Naive B cell (primary cell): ENCODE measurements at regions not wholly inside any gene's neighbourhood (a gene's known extent, or its start where the extent isn't known, plus 50 kb on each side); places are given as distances from the start of the nearest gene placed in this dataset.
"Not testable (repeated sequence)": the region's sequence is repeated elsewhere in the genome, so short reads cannot be mapped to it uniquely, and the experiment has no call there.

ENCODE experiments used
- ATAC-seq, 2 donors: fragments of 150-1000 bp; cut with Tn5 transposase; 2 replicates each; pipeline ENCODE4 v1.10.0; 2021; ENCODE audit warnings: low read depth in 2 of 2, mild to moderate bottlenecking in 2 of 2, moderate library complexity in 2 of 2
- DNase-seq: peaks from one replicate; pipeline ENCODE4 v3.0.0; 2022
- H3K27ac Mint-ChIP-seq, 6 donors: one replicate each; pipeline ENCODE4 v1.8.0; 2020 to 2022; ENCODE audit warnings: mild to moderate bottlenecking in 6 of 6, mixed read lengths in 6 of 6, moderate library complexity in 5 of 6, inconsistent platforms in 2 of 6
- H3K27me3 Mint-ChIP-seq, 3 donors: one replicate each; pipeline ENCODE4 v1.8.0; 2021 to 2022; ENCODE audit warnings: mixed read lengths in 3 of 3, mild to moderate bottlenecking in 1 of 3
- H3K36me3 Mint-ChIP-seq, 2 donors: one replicate each; pipeline ENCODE4 v1.8.0; 2020 to 2022; ENCODE audit warnings: mixed read lengths in 2 of 2, inconsistent platforms in 1 of 2, mild to moderate bottlenecking in 1 of 2
- H3K4me1 Mint-ChIP-seq, 3 donors: one replicate each; pipeline ENCODE4 v1.8.0; 2020 to 2022; ENCODE audit warnings: mixed read lengths in 3 of 3, inconsistent platforms in 1 of 3, mild to moderate bottlenecking in 1 of 3, moderate library complexity in 1 of 3
- H3K4me3 Mint-ChIP-seq, 8 donors: one replicate each; pipeline ENCODE4 v1.8.0; 2020 to 2022; ENCODE audit warnings: mild to moderate bottlenecking in 8 of 8, mixed read lengths in 8 of 8, moderate library complexity in 8 of 8, inconsistent platforms in 2 of 8
- H3K9me3 Mint-ChIP-seq, 7 donors: one replicate each; pipeline ENCODE4 v1.8.0; 2020 to 2022; ENCODE audit warnings: mixed read lengths in 7 of 7, mild to moderate bottlenecking in 5 of 7, inconsistent platforms in 2 of 7, moderate library complexity in 1 of 7

DNA sequence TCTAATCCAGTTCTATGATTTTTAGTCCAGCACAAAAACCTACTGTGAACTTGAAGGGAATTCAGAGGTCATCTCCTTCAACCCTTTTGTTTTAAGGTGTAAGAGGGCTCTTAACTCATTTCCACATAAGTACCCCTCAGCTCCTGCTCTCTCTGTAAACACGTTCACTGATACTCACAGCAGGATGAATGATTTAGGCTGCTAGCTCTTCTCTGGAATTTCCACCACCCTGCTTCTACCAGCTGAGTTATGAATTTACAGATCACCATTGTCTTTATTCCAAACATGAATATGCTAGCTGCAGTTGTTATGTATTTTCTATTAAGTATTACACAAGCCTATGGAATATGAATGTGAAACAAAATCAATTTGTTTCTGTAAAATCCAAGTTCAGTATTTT is 101.3 kb upstream of the NANOGP8 start:
- H3K4me1 Mint-ChIP-seq: no peaks in the 10 kb centered on the region
- no peak overlapping the region for H3K27ac Mint-ChIP-seq
- peaks cover under 1 to 16% (median 8%) of the 10 kb centered on the region in 7 donors for H3K9me3 Mint-ChIP-seq
- H3K4me3 Mint-ChIP-seq: no peak overlapping the region
- peaks cover 0 to 4% (median 0%) of the 10 kb centered on the region in 3 donors for H3K27me3 Mint-ChIP-seq
- peaks cover 3 to 14% of the 10 kb centered on the region in 2 donors for H3K36me3 Mint-ChIP-seq
- no peak for DNase-seq
- ATAC-seq: no peak

DNA sequence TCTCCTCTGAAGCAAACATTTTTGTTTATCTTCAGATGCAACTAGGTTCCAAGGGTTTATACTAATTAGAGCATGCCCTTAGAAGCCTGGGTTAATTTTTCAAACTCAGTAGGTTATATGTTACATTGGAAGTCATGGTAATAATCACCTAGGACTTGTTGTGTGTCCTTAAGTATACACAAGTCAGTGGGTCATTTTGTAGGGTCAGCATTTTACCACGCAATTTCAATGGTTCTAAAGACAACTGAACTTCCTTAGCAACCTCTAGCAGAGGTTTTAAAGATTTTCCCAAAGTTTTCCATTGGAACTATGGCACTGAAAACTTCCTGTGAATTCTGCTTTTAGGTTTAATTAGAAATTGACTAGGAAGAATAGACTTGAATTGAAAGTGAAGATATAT is 99.6 kb upstream of the NANOGP8 start:
- Mint-ChIP-seq H3K4me3 (no peak overlapping the region), H3K9me3 (peaks cover 0 to 2% (median 0%) of the 10 kb centered on the region in 7 donors), H3K4me1 (no peaks in the 10 kb centered on the region), H3K27ac (no peak overlapping the region), H3K36me3 (peaks cover 0 to under 1% of the 10 kb centered on the region in 2 donors), H3K27me3 (peaks cover 0 to 4% (median 0%) of the 10 kb centered on the region in 3 donors)
- ATAC-seq: no peak
- DNase-seq: no peak

DNA sequence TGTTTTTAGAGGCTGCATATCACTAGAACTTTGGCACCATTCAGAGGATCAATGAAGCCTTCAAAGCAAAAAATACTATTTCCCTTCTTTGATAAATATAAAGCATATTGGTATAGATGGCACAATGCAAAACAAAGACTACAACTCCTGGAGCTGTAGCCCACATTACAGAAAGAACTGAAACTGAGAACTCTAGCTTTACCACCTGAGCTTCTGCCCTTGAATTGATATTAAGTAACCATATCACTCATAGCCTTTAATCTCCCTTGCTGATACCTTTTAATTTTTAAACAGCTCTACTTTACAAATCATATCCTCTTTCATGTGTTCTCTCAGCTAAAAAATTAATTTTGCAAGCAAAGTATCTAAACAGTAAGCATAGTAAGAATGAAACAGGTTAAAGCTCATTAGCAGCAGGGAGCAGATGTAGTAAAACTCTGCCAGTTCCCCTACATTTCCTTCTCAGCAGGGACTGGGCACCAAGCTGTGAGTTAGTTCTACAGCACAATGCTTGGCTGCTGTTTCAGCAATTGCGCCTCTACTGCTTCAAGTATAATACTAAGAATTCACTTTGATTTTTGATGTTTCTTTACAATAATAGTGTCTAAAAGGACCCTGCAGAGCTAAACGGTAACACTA is 97.9 kb upstream of the NANOGP8 start:
- Mint-ChIP-seq H3K4me3 (no peak overlapping the region), H3K4me1 (no peaks in the 10 kb centered on the region), H3K9me3 (no peaks in the 10 kb centered on the region), H3K27me3 (no peaks in the 10 kb centered on the region), H3K27ac (no peak overlapping the region), H3K36me3 (no peaks in the 10 kb centered on the region)
- ATAC-seq (no peak), DNase-seq (no peak)

DNA sequence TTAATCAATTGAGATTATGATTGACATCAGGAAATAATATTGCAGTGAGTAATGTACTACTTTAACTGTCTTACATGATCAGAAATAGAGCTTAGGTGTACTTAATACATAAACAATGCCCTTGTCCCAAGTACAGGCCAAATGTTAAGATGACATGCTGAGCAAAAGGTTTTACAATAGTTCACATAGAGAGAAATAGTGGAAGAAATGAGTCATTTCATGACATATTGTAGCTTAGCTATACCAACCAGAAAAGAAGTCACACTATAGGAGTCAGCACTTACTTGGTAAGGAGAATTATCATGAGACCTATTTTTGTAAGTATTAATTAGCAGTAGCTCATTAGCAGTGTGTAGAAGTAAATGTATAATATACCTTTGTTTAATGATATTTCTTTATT is 96.4 kb upstream of the NANOGP8 start:
- Mint-ChIP-seq H3K4me3 (no peak overlapping the region), H3K27me3 (no peaks in the 10 kb centered on the region)

DNA sequence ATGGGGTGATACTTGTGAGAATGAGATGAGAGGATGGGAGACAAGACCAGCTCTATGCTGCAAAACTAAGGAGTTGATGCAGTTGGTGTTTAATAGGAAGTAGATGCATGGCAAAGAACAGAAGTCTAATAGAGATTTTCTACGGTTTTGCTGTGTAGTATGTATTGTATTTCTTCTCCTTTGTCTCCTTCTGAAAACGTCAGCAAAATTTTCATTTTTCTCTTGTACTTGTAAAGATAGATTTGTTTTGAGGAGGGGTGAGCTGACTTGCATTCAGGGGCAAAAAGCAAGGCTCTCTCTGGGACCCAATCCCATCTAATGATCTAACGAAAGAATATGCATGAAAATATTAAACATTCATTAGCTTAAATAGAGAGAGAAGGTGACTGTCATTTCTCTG is 94.6 kb upstream of the NANOGP8 start:
- DNase-seq (no peak), ATAC-seq (no peak)
- no peaks in the 10 kb centered on the region for H3K9me3 Mint-ChIP-seq
- no peak overlapping the region for H3K4me3 Mint-ChIP-seq
- no peaks in the 10 kb centered on the region for H3K27me3 Mint-ChIP-seq
- H3K4me1 Mint-ChIP-seq: no peaks in the 10 kb centered on the region
- H3K27ac Mint-ChIP-seq: no peak overlapping the region
- no peaks in the 10 kb centered on the region for H3K36me3 Mint-ChIP-seq

More for the DNA sequence above, 96.4 kb upstream of the NANOGP8 start:
- no peaks in the 10 kb centered on the region for H3K4me1 Mint-ChIP-seq
- H3K36me3 Mint-ChIP-seq: no peaks in the 10 kb centered on the region
- ATAC-seq: no peak
- no peak overlapping the region for H3K27ac Mint-ChIP-seq
- H3K9me3 Mint-ChIP-seq: no peaks in the 10 kb centered on the region
- no peak for DNase-seq

DNA sequence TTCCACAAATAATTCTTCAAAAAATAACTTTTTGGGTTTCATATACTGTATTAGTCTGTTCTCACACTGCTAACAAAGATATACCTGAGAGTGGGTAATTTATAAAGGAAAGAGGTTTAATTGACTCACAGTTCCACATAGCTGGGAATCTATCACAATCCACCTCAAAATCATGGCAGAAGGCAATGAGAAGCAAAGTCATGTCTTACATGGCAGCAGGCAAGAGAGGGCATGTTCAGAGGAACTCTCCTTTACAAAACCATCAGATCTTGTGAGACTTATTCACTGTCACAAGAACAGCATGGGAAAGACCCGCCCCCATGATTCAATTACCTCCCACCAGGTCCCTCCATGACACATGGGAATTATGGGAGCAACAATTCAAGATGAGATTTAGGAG is 93.1 kb upstream of the NANOGP8 start:
- ATAC-seq, H3K4me1 Mint-ChIP-seq, H3K27ac Mint-ChIP-seq, H3K36me3 Mint-ChIP-seq, H3K9me3 Mint-ChIP-seq, H3K4me3 Mint-ChIP-seq, H3K27me3 Mint-ChIP-seq, DNase-seq: not testable (repeated sequence)

DNA sequence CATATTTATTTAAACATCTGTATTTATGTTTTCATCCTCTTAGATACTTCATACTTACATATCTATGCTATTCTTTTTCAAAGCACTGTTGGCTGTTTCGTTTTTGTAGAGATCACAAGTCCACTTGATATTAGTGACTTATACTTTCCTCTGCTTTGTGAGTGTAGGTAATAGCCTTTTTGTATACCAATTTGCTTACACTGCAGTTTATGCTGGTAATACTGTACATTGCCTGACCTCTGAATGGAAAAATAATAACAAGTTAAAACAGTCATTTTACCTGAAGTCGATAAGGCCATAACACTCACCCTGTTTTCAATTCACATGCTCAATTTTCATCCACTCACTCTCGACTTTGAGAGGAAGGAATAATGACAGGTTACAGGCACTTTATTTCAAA is 89.9 kb upstream of the NANOGP8 start:
- Mint-ChIP-seq H3K27me3 (no peaks in the 10 kb centered on the region), H3K9me3 (no peaks in the 10 kb centered on the region), H3K27ac (no peak overlapping the region), H3K4me3 (no peak overlapping the region), H3K4me1 (no peaks in the 10 kb centered on the region), H3K36me3 (no peaks in the 10 kb centered on the region)
- DNase-seq (no peak), ATAC-seq (no peak)

DNA sequence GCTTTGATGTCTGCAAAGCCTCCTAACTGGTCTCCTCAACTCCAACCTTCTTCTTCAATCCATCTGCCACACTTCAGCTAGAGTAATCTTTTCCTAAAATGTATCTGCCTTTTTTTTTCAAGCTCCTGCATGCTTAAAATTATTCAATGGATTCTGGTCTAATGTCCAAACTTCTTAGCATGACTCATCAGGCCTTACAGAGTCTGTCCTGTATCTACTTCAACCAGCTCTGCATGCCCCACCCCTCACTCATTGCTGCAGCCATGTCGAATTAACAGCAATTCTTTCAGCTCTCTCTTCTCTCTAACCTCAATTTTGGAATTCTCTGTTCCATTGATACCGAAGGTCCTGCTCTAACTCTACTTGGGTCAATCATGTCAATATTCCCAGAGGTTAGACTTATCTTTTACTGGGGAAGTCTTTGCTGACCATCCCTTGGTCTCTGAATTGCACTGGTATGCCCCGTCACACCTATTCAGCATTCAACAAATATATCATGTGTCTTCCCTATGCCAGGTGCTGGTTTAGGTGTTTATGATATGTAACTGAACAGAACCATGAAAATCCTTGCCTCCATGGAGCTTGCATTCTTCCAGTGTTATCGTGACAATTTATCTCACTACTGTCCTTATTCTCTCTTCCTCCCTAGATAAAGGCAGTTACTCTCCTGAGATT is 88.5 kb upstream of the NANOGP8 start:
- ATAC-seq (no peak), DNase-seq (no peak)
- no peaks in the 10 kb centered on the region for H3K9me3 Mint-ChIP-seq
- no peak overlapping the region for H3K4me3 Mint-ChIP-seq
- H3K27ac Mint-ChIP-seq: peak overlapping the region in 1 of 6 donors; percentile 17
- no peaks in the 10 kb centered on the region for H3K36me3 Mint-ChIP-seq
- H3K27me3 Mint-ChIP-seq: no peaks in the 10 kb centered on the region
- H3K4me1 Mint-ChIP-seq: no peaks in the 10 kb centered on the region

DNA sequence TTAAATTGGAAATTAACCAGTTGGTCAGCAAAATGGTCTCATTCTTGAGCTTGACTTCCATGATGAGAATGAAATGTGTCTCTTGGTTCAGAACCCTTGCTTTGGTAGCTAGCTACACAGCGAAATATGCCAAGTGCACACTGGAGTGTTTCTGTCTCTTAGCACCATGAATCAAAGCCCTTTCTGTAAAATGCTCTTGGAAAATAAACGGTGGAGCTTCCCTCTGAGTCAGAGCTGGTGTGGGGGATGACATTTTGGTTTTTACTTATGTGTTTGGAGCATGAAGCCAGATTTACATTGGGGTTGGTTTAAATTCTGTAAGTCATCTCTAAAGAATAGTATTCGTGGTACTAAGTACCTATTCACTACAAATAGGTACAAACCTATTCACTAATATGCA is 85.1 kb upstream of the NANOGP8 start:
- Mint-ChIP-seq H3K9me3 (no peaks in the 10 kb centered on the region), H3K36me3 (no peaks in the 10 kb centered on the region), H3K4me1 (no peaks in the 10 kb centered on the region), H3K27ac (no peak overlapping the region), H3K27me3 (no peaks in the 10 kb centered on the region), H3K4me3 (no peak overlapping the region)
- no peak for ATAC-seq
- no peak for DNase-seq

DNA sequence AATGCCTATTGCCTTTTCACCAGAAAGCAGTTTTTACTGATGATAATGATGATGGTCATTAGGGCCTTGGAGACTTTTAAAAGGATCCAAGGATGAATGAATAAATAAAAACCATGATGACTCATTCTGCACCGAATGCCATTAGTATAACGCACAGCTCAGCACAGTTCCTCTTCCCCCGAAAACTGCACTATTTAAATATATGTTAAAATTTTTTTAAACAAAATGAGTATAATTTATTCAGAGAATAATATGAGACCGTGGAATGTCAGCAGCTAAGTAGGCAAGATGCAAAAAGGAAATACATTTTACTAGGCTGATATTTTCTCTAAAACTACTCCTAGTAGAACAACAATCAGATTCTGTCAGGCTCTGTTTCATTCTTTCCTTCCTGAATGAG is 83.4 kb upstream of the NANOGP8 start:
- Mint-ChIP-seq H3K27ac (no peak overlapping the region), H3K36me3 (no peaks in the 10 kb centered on the region), H3K4me3 (no peak overlapping the region), H3K9me3 (no peaks in the 10 kb centered on the region), H3K4me1 (no peaks in the 10 kb centered on the region), H3K27me3 (no peaks in the 10 kb centered on the region)
- no peak for ATAC-seq
- DNase-seq: no peak

DNA sequence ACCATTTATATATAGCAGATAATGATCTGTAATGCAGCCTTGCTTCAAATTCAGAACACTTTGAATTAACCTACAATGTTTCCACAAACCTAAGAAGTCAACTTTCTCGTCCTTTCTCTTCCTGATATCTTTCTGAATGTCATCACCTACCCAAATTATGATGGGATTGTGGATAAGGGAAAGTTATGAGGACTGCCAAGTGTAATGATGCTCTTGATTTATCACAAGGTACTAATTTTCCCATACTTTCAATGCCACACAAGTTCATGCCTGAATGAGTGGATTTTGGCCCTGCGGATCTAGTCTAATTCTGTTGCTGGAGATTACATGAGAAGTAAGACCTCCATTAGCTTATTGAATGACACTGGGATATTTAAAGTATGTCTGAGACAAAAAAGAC is 82.6 kb upstream of the NANOGP8 start:
- Mint-ChIP-seq H3K4me3 (no peak overlapping the region), H3K9me3 (peaks cover 0 to 2% (median 0%) of the 10 kb centered on the region in 7 donors), H3K36me3 (no peaks in the 10 kb centered on the region), H3K4me1 (no peaks in the 10 kb centered on the region), H3K27me3 (no peaks in the 10 kb centered on the region), H3K27ac (no peak overlapping the region)
- DNase-seq (no peak), ATAC-seq (no peak)

DNA sequence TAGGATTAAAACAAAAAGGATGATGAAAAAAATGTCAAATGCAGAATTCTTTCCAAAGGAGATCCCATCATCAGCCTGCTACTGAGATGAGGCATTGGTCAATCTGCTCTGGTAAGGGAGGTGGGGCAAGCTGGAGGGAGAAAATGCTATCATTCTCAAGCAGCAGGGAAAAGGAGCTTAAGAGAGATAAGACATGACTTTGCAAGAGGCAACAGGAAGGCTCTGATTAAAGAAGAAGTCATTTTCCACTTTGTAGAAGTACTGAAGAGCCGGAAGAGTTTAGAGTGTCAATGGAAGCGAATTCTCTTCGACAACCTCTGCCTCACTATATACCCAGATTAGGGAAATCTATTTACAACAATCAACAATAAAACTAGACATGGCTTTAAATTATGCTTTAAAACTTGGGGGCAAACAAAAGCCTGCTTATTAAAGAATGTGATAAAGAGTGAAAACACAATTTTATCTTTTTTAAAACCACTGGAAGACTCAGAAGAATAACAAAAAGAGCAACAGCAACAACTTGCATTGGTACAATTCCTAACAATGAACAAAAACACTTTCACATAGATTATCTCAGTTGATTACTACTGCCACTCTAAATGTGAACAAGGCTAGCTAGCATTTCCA is 81.8 kb upstream of the NANOGP8 start:
- Mint-ChIP-seq H3K9me3 (peaks cover 0 to 2% (median 0%) of the 10 kb centered on the region in 7 donors), H3K4me3 (no peak overlapping the region), H3K36me3 (no peaks in the 10 kb centered on the region), H3K27ac (no peak overlapping the region), H3K27me3 (no peaks in the 10 kb centered on the region), H3K4me1 (no peaks in the 10 kb centered on the region)
- no peak for DNase-seq
- no peak for ATAC-seq

DNA sequence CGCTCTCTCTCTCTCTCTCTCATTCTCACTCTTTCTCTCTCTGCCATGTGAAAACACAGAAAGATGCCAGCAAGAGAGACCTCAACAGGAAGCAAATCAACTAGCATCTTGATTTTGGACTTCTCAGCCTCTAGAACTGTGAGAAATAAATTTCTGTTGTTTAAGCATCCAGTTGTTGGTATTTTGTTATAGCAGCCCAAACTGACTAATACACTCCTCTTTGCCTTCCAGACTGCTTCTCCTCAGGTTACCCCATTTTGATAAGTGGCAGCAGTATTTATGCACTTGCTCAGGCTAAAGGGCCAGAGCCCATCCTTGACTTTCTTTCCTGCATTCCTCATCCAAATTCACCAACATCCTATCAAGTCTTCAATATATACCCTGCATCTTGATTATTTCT is 76.6 kb upstream of the NANOGP8 start:
- no peaks in the 10 kb centered on the region for H3K36me3 Mint-ChIP-seq
- no peaks in the 10 kb centered on the region for H3K27me3 Mint-ChIP-seq
- H3K4me1 Mint-ChIP-seq: no peaks in the 10 kb centered on the region
- DNase-seq: no peak
- no peak for ATAC-seq
- no peak overlapping the region for H3K4me3 Mint-ChIP-seq
- no peak overlapping the region for H3K27ac Mint-ChIP-seq
- peaks cover 0 to 2% (median 0%) of the 10 kb centered on the region in 7 donors for H3K9me3 Mint-ChIP-seq

DNA sequence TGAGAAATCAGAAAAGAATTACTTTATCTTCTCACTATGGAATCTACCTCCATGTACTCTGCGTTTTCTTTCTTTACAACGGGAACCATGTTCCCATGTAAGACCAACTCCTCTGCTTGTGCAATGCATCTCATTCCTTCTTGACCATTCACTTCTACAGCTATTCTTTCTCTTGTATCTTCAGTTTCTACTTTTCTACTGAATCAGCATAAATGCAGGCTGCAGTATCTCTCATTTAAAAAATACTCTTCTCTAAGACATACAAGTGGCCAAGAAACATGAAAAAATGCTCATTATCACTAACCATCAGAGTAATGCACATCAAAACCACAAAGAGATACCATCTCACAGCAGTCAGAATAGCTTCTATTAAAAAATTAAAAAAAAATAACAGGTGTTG is 74.1 kb upstream of the NANOGP8 start:
- H3K27ac Mint-ChIP-seq: no peak overlapping the region
- no peaks in the 10 kb centered on the region for H3K4me1 Mint-ChIP-seq
- ATAC-seq (no peak), DNase-seq (no peak)
- no peaks in the 10 kb centered on the region for H3K36me3 Mint-ChIP-seq
- peaks cover 0 to 2% (median 0%) of the 10 kb centered on the region in 7 donors for H3K9me3 Mint-ChIP-seq
- no peak overlapping the region for H3K4me3 Mint-ChIP-seq
- no peaks in the 10 kb centered on the region for H3K27me3 Mint-ChIP-seq
